ENCODE measurements at regions not wholly inside any gene's neighbourhood (a gene's known extent, or its start where the extent isn't known, plus 50 kb on each side); places are given as distances from the start of the nearest gene placed in this dataset.

GRCh38 chr16:58923094-58923493, 189.0 kb upstream of the GOT2 start:
- TF ChIP-seq, protein P1, sequence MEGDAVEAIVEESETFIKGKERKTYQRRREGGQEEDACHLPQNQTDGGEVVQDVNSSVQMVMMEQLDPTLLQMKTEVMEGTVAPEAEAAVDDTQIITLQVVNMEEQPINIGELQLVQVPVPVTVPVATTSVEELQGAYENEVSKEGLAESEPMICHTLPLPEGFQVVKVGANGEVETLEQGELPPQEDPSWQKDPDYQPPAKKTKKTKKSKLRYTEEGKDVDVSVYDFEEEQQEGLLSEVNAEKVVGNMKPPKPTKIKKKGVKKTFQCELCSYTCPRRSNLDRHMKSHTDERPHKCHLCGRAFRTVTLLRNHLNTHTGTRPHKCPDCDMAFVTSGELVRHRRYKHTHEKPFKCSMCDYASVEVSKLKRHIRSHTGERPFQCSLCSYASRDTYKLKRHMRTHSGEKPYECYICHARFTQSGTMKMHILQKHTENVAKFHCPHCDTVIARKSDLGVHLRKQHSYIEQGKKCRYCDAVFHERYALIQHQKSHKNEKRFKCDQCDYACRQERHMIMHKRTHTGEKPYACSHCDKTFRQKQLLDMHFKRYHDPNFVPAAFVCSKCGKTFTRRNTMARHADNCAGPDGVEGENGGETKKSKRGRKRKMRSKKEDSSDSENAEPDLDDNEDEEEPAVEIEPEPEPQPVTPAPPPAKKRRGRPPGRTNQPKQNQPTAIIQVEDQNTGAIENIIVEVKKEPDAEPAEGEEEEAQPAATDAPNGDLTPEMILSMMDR (IDR thresholded peaks at IDR 0.05; ENCODE audit: borderline replicate concordance, insufficient read depth, low read depth, low read length), result no peak
- H3K4me3 ChIP-seq (ENCODE audit: low read depth, low read length), result no peak overlapping the region

DNA sequence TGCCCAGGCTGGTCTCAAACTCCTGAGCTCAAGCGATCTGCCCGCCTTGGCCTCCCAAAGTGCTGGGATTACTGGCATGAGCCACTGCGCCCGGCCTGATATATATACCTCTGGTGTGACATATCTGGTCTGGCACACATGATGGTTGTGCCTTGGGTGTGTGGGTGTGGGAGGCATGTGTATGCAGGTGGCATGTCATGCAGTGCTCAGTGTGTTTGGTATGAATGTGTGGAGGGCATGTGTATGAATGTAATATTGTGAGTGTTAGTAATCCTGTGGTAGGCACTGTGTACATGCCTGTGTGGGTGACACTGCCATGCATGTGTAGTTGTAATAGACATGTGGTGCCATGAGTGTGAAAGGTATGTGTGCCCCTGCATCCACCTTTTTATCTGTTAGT, 179.3 kb upstream of the GOT2 start:
- TF ChIP-seq, protein P1 (IDR thresholded peaks at IDR 0.05; ENCODE audit: borderline replicate concordance, insufficient read depth, low read depth, low read length), result no peak
- H3K4me3 ChIP-seq (ENCODE audit: low read depth, low read length), result no peak overlapping the region

DNA sequence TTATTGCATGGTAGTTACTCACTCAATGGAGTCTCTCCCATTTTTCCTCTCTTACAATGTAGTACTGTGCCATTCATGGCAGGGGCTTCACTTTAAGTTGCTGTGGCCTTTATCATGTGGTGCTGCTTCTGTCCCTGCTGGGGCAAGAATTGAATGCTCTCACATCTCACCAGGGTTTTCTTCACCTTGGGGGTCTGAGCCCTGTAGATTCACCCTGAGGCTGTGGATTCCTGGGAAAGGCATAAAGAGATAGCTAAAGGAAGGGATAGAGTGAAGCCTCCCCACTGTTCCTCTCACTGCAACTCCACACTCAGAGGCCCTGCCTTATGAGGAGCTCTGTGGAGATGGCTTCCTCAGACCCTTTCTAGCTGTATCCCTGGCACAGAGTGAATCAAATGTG, 178.5 kb upstream of the GOT2 start:
- TF ChIP-seq, protein P1 (IDR thresholded peaks at IDR 0.05; ENCODE audit: borderline replicate concordance, insufficient read depth, low read depth, low read length), result no peak
- H3K4me3 ChIP-seq (ENCODE audit: low read depth, low read length), result no peak overlapping the region

- TF ChIP-seq, protein P1 (IDR thresholded peaks at IDR 0.05; ENCODE audit: borderline replicate concordance, insufficient read depth, low read depth, low read length), result no peak
- H3K4me3 ChIP-seq (ENCODE audit: low read depth, low read length), result no peak overlapping the region
Measured at GRCh38 chr16:58906981-58907715, 173.0 kb upstream of the GOT2 start.

- no peak overlapping the region for H3K4me3 ChIP-seq (ENCODE audit: low read depth, low read length)
- TF ChIP-seq, protein P1 (IDR thresholded peaks at IDR 0.05; ENCODE audit: borderline replicate concordance, insufficient read depth, low read depth, low read length), result no peak
Measured at GRCh38 chr16:58904291-58904690, 170.2 kb upstream of the GOT2 start.

- no peak overlapping the region for H3K4me3 ChIP-seq (ENCODE audit: low read depth, low read length)
- TF ChIP-seq, protein P1 (IDR thresholded peaks at IDR 0.05; ENCODE audit: borderline replicate concordance, insufficient read depth, low read depth, low read length), result no peak
Measured at GRCh38 chr16:58889516-58889915, 155.4 kb upstream of the GOT2 start.

- TF ChIP-seq, protein P1 (IDR thresholded peaks at IDR 0.05; ENCODE audit: borderline replicate concordance, insufficient read depth, low read depth, low read length), result no peak
- no peak overlapping the region for H3K4me3 ChIP-seq (ENCODE audit: low read depth, low read length)
Measured at GRCh38 chr16:58885528-58886170, 151.5 kb upstream of the GOT2 start.
